Neural progenitor cell (in vitro differentiated cells): ENCODE measurements at regions not wholly inside any gene's neighbourhood (a gene's known extent, or its start where the extent isn't known, plus 50 kb on each side); places are given as distances from the start of the nearest gene placed in this dataset.

Experiments used
- EZH2 ChIP-seq: fragments of 200-600 bp; sonication (generic); IDR thresholded peaks from 2 replicates; pipeline ENCODE4 v1.6.1; 2017; ENCODE audit warnings: antibody characterized with exemption, mild to moderate bottlenecking, moderate library complexity
- EZH2phosphoT487 ChIP-seq: fragments of 200-600 bp; sonication (generic); IDR thresholded peaks from 2 replicates; pipeline ENCODE4 v1.6.1; 2017; ENCODE audit warnings: antibody characterized with exemption
- TF ChIP-seq, protein P1 (sequence below): fragments of 200-600 bp; sonication (generic); IDR thresholded peaks from 2 replicates; pipeline ENCODE4 v1.5.1; 2017; ENCODE audit warnings: antibody characterized with exemption, mild to moderate bottlenecking

DNA sequence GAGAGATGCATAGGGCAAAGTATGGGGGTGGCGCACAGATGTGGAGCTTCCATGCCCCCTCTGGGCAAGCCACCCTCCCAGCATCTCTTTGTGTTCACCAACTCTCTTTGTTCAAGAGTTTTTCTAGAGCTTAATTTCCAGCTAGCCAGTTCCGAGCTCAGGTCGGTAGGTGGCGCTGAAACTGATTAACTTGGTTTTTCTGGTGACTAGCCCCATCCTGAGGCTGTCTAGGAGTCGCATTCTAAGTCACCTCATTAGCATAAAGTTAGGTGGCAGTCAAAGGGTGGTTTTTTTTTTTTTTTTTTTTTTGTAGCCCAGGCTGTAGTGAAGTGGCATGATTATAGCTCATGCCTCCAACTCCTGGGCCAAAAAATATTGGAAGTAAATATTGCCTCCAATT, 476.4 kb downstream of the KDM4C start:
- TF ChIP-seq, protein P1, sequence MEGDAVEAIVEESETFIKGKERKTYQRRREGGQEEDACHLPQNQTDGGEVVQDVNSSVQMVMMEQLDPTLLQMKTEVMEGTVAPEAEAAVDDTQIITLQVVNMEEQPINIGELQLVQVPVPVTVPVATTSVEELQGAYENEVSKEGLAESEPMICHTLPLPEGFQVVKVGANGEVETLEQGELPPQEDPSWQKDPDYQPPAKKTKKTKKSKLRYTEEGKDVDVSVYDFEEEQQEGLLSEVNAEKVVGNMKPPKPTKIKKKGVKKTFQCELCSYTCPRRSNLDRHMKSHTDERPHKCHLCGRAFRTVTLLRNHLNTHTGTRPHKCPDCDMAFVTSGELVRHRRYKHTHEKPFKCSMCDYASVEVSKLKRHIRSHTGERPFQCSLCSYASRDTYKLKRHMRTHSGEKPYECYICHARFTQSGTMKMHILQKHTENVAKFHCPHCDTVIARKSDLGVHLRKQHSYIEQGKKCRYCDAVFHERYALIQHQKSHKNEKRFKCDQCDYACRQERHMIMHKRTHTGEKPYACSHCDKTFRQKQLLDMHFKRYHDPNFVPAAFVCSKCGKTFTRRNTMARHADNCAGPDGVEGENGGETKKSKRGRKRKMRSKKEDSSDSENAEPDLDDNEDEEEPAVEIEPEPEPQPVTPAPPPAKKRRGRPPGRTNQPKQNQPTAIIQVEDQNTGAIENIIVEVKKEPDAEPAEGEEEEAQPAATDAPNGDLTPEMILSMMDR: peak; percentile 66
- TF ChIP-seq EZH2phosphoT487: no peak
- no peak for TF ChIP-seq EZH2
